GM18505 (cell line): ENCODE measurements at regions not wholly inside any gene's neighbourhood (a gene's known extent, or its start where the extent isn't known, plus 50 kb on each side); places are given as distances from the start of the nearest gene placed in this dataset.
"Not testable (repeated sequence)": the region's sequence is repeated elsewhere in the genome, so short reads cannot be mapped to it uniquely, and the experiment has no call there.

ENCODE experiments used
- ATAC-seq: cut with Tn5 transposase; IDR thresholded peaks from one replicate; pipeline ENCODE4 v1.9.1; 2021; ENCODE audit not compliant: unreplicated experiment
- POLR2A ChIP-seq: IDR thresholded peaks from 4 replicates; pipeline ENCODE4 v1.6.1; 2011; ENCODE audit warnings: borderline replicate concordance; ENCODE audit not compliant: insufficient read depth, insufficient read length; ENCODE audit errors: extremely low read depth

GRCh38 chr6:86780923-86781322 lies 156.4 kb upstream of the HTR1E start:
- ATAC-seq, result no peak
- no peak for TF ChIP-seq POLR2A

GRCh38 chr6:86775893-86776292 lies 161.4 kb upstream of the HTR1E start:
- TF ChIP-seq POLR2A, result no peak
- ATAC-seq, result peak; percentile 62

GRCh38 chr6:86765211-86765610 lies 172.1 kb upstream of the HTR1E start:
- ATAC-seq, result no peak
- TF ChIP-seq POLR2A, result no peak

GRCh38 chr6:86759953-86760352 lies 177.4 kb upstream of the HTR1E start:
- ATAC-seq, result not testable (repeated sequence)

GRCh38 chr6:86756640-86757229 lies 180.6 kb upstream of the HTR1E start:
- no peak for TF ChIP-seq POLR2A
- no peak for ATAC-seq

GRCh38 chr6:86744048-86744447 lies 193.3 kb upstream of the HTR1E start:
- no peak for TF ChIP-seq POLR2A

GRCh38 chr6:86738078-86738477 lies 199.2 kb upstream of the HTR1E start:
- ATAC-seq, result no peak
- TF ChIP-seq POLR2A, result no peak

More at GRCh38 chr6:86744048-86744447, 193.3 kb upstream of the HTR1E start:
- ATAC-seq, result no peak

- not testable (repeated sequence) for ATAC-seq
Measured at GRCh38 chr6:86731631-86732030, 205.7 kb upstream of the HTR1E start.

GRCh38 chr6:86730772-86731171 lies 206.6 kb upstream of the HTR1E start:
- not testable (repeated sequence) for ATAC-seq

GRCh38 chr6:86730216-86730615 lies 207.1 kb upstream of the HTR1E start:
- no peak for TF ChIP-seq POLR2A
- no peak for ATAC-seq

GRCh38 chr6:86728976-86729375 lies 208.4 kb upstream of the HTR1E start:
- no peak for ATAC-seq
- no peak for TF ChIP-seq POLR2A

GRCh38 chr6:86724695-86725094 lies 212.6 kb upstream of the HTR1E start:
- ATAC-seq, result no peak

GRCh38 chr6:86723729-86724128 lies 213.6 kb upstream of the HTR1E start:
- ATAC-seq, result no peak
- TF ChIP-seq POLR2A, result no peak

More at GRCh38 chr6:86724695-86725094, 212.6 kb upstream of the HTR1E start:
- TF ChIP-seq POLR2A, result no peak

- no peak for TF ChIP-seq POLR2A
- no peak for ATAC-seq
Measured at GRCh38 chr6:86723151-86723550, 214.2 kb upstream of the HTR1E start.

GRCh38 chr6:86722131-86722530 lies 215.2 kb upstream of the HTR1E start:
- ATAC-seq, result no peak
- TF ChIP-seq POLR2A, result no peak
